Fibroblast of lung (primary cell): ENCODE measurements at regions not wholly inside any gene's neighbourhood (a gene's known extent, or its start where the extent isn't known, plus 50 kb on each side); places are given as distances from the start of the nearest gene placed in this dataset.

Experiments used
- EZH2 ChIP-seq: IDR thresholded peaks from 2 replicates; pipeline ENCODE4 v1.5.1; 2012; ENCODE audit warnings: low read length, control low read depth, mild to moderate bottlenecking; ENCODE audit errors: missing control alignments
- TF ChIP-seq, protein P1 (sequence below), 2 donors: IDR thresholded peaks in 1 of 2; conservative IDR thresholded peaks in 1 of 2; 1 replicate in 1 of 2; 2 replicates in 1 of 2; pipeline ENCODE4 v1.5.1; 2011 to 2012; ENCODE audit warnings: low read length in 2 of 2, control low read depth in 1 of 2, inconsistent platforms in 1 of 2, low read depth in 1 of 2, mild to moderate bottlenecking in 1 of 2

DNA sequence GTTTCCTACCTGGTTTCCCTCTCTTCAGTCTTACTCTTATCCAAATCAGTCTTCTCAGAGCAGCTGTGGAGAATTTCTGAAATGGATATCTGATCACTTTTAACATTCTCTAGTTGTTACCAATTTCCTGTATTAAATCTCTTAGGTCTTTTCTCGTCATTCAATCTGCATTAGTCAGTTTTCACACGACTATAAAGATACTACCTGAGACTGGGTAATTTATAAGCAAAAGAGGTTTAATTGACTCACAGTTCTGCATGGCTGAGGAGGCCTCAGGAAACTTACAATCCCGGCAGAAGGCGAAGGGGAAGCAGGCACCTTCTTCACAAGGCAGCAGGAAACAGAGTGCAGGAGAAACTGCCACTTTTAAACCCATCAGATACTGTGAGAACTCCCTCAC is 444.8 kb downstream of the GATA3 start:
- TF ChIP-seq, protein P1, sequence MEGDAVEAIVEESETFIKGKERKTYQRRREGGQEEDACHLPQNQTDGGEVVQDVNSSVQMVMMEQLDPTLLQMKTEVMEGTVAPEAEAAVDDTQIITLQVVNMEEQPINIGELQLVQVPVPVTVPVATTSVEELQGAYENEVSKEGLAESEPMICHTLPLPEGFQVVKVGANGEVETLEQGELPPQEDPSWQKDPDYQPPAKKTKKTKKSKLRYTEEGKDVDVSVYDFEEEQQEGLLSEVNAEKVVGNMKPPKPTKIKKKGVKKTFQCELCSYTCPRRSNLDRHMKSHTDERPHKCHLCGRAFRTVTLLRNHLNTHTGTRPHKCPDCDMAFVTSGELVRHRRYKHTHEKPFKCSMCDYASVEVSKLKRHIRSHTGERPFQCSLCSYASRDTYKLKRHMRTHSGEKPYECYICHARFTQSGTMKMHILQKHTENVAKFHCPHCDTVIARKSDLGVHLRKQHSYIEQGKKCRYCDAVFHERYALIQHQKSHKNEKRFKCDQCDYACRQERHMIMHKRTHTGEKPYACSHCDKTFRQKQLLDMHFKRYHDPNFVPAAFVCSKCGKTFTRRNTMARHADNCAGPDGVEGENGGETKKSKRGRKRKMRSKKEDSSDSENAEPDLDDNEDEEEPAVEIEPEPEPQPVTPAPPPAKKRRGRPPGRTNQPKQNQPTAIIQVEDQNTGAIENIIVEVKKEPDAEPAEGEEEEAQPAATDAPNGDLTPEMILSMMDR (conservative IDR thresholded peaks at IDR 0.05 in 1 of 2, IDR thresholded peaks at IDR 0.05 in 1 of 2; ENCODE audit: low read depth in 1 of 2, low read length in 2 of 2) = no peak
- TF ChIP-seq EZH2 = no peak
